Ishikawa (cell line): ENCODE measurements at regions not wholly inside any gene's neighbourhood (a gene's known extent, or its start where the extent isn't known, plus 50 kb on each side); places are given as distances from the start of the nearest gene placed in this dataset.

Experiments
- CEBPB ChIP-seq: IDR thresholded peaks from 2 replicates; pipeline ENCODE4 v1.6.1; 2012
- CREB1 ChIP-seq: IDR thresholded peaks from 2 replicates; pipeline ENCODE4 v1.6.1; 2012; ENCODE audit warnings: low read depth
- EGR1 ChIP-seq: IDR thresholded peaks from 2 replicates; pipeline ENCODE4 v1.6.1; 2012
- EP300 ChIP-seq: IDR thresholded peaks from 2 replicates; pipeline ENCODE4 v1.6.1; 2012; ENCODE audit warnings: borderline replicate concordance
- FOXM1 ChIP-seq: IDR thresholded peaks from 2 replicates; pipeline ENCODE4 v1.6.1; 2012; ENCODE audit warnings: low read depth, borderline replicate concordance
- NFIC ChIP-seq: IDR thresholded peaks from 2 replicates; pipeline ENCODE4 v1.6.1; 2012
- RAD21 ChIP-seq: IDR thresholded peaks from 2 replicates; pipeline ENCODE4 v1.6.1; 2012; ENCODE audit warnings: low read depth
- REST ChIP-seq: IDR thresholded peaks from 2 replicates; pipeline ENCODE4 v1.6.1; 2012; ENCODE audit warnings: low read depth, mild to moderate bottlenecking
- TAF1 ChIP-seq: IDR thresholded peaks from 2 replicates; pipeline ENCODE4 v1.6.1; 2012; ENCODE audit warnings: low read depth, mild to moderate bottlenecking
- TCF12 ChIP-seq: IDR thresholded peaks from 2 replicates; pipeline ENCODE4 v1.6.1; 2012; ENCODE audit warnings: low read depth
- TEAD4 ChIP-seq: IDR thresholded peaks from 2 replicates; pipeline ENCODE4 v1.6.1; 2012
- USF1 ChIP-seq: IDR thresholded peaks from 2 replicates; pipeline ENCODE4 v1.6.1; 2012
- YY1 ChIP-seq: IDR thresholded peaks from 2 replicates; pipeline ENCODE4 v1.6.1; 2012; ENCODE audit warnings: low read depth
- ZBTB7A ChIP-seq: IDR thresholded peaks from 2 replicates; pipeline ENCODE4 v1.6.1; 2012; ENCODE audit warnings: low read depth
- TF ChIP-seq, protein P1 (sequence below): IDR thresholded peaks from 2 replicates; pipeline ENCODE4 v1.6.1; 2012

DNA sequence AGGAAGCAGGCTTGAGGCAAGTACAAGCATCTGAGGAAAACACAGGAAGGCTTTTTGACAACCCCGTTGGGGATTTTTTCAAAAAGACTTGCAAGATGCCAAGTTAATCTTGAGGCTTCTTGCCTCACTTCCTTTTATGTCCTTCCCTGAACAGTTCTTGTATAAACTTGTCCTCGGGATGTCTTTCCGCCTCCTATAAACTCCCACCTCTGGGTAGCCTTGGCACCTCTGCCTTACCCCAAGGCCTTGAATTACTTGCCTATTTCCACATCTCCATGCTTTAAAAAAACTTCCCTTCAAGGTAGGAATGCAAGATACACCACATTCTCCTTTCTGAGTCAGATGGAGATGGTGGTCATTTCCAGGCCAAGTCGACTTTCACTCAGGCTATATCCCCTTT lies 106.4 kb upstream of the RBBP8 start:
- TF ChIP-seq RAD21, result no peak
- no peak for TF ChIP-seq TCF12
- TF ChIP-seq REST, result no peak
- TF ChIP-seq TAF1, result no peak
- TF ChIP-seq ZBTB7A, result no peak
- TF ChIP-seq, protein P1, sequence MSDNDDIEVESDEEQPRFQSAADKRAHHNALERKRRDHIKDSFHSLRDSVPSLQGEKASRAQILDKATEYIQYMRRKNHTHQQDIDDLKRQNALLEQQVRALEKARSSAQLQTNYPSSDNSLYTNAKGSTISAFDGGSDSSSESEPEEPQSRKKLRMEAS, result no peak
- no peak for TF ChIP-seq USF1
- no peak for TF ChIP-seq TEAD4
- no peak for TF ChIP-seq NFIC
- no peak for TF ChIP-seq CREB1
- no peak for TF ChIP-seq EGR1
- no peak for TF ChIP-seq EP300
- TF ChIP-seq YY1, result no peak
- TF ChIP-seq CEBPB, result no peak
- TF ChIP-seq FOXM1, result no peak

- TF ChIP-seq, protein P1, result no peak
- TF ChIP-seq TAF1 (no peak), REST (no peak), CEBPB (peak; percentile 88), NFIC (no peak), USF1 (no peak)
Observed at GRCh38 chr18:22827216-22827615, 105.9 kb upstream of the RBBP8 start.

- TF ChIP-seq YY1 (no peak), ZBTB7A (no peak), CEBPB (no peak), TEAD4 (no peak), TCF12 (no peak)
- TF ChIP-seq, protein P1, result no peak
Observed at GRCh38 chr18:22827741-22828140, 105.4 kb upstream of the RBBP8 start.

GRCh38 chr18:22828171-22828570 lies 105.0 kb upstream of the RBBP8 start:
- no peak for TF ChIP-seq CEBPB
- no peak for TF ChIP-seq USF1
- TF ChIP-seq REST, result no peak
- no peak for TF ChIP-seq YY1
- no peak for TF ChIP-seq TAF1

GRCh38 chr18:22829781-22830180 lies 103.3 kb upstream of the RBBP8 start:
- TF ChIP-seq CREB1 (no peak), YY1 (no peak), EP300 (no peak), TEAD4 (no peak), CEBPB (no peak), TAF1 (no peak), RAD21 (no peak), NFIC (no peak), ZBTB7A (no peak), USF1 (no peak), EGR1 (no peak), REST (no peak), FOXM1 (no peak), TCF12 (no peak)
- TF ChIP-seq, protein P1, result no peak
